HEK293 (cell line): ENCODE measurements at regions not wholly inside any gene's neighbourhood (a gene's known extent, or its start where the extent isn't known, plus 50 kb on each side); places are given as distances from the start of the nearest gene placed in this dataset.

Source experiments
- CTCF ChIA-PET: fragments of 350-600 bp; formaldehyde crosslinking; extraction: SDS; loops from one replicate; lab custom pipeline; 2021; ENCODE audit warnings: antibody characterized with exemption; lab: Yijun Ruan, JAX
- POLR2A ChIA-PET: fragments of 300-600 bp; formaldehyde crosslinking; extraction: SDS; loops from one replicate; lab custom pipeline; 2020; ENCODE audit warnings: antibody characterized with exemption, inconsistent platforms; lab: Yijun Ruan, JAX
- H3K27ac ChIP-seq: fragments of 200-500 bp; sonication (Bioruptor generic); 2 replicates; pipeline ENCODE4 v1.5.1; 2014; ENCODE audit warnings: low read depth, low read length, control low read depth, inconsistent platforms; ENCODE audit errors: extremely low read depth
- H3K36me3 ChIP-seq, 2 experiments: fragments of 200-500 bp in 1 of 2; sonication (Bioruptor generic) in 1 of 2; 1 replicate in 1 of 2; 2 replicates in 1 of 2; pipeline ENCODE4 v1.5.1; 2014 to 2017; ENCODE audit warnings: inconsistent platforms in 2 of 2, low read length in 2 of 2; ENCODE audit not compliant: control insufficient read depth in 2 of 2, insufficient read depth in 1 of 2
- H3K4me1 ChIP-seq: fragments of 200-500 bp; sonication (Bioruptor generic); 2 replicates; pipeline ENCODE4 v1.5.1; 2014; ENCODE audit warnings: mild to moderate bottlenecking, low read length, inconsistent platforms; ENCODE audit not compliant: control insufficient read depth, insufficient read depth
- H3K4me3 ChIP-seq: 2 replicates; pipeline ENCODE4 v1.5.1; 2011; ENCODE audit warnings: low read depth, mild to moderate bottlenecking, control low read depth, low read length, moderate library complexity
- H3K9me3 ChIP-seq: fragments of 200-500 bp; sonication (Bioruptor generic); 2 replicates; pipeline ENCODE4 v1.5.1; 2014; ENCODE audit warnings: low read depth, low read length, inconsistent platforms; ENCODE audit not compliant: control insufficient read depth, insufficient read depth
- BCL6B ChIP-seq: fragments of 450-650 bp; formaldehyde crosslinking; IDR thresholded peaks from 2 replicates; pipeline ENCODE4 v1.5.1; 2017; ENCODE audit warnings: missing biosample characterization, missing genetic modification characterization
- KLF17 ChIP-seq: fragments of 450-650 bp; formaldehyde crosslinking; IDR thresholded peaks from 2 replicates; pipeline ENCODE4 v1.5.1; 2016; ENCODE audit warnings: missing biosample characterization, missing genetic modification characterization
- ZBTB11 ChIP-seq: fragments of 450-650 bp; formaldehyde crosslinking; conservative IDR thresholded peaks from 2 replicates; pipeline ENCODE4 v1.5.1; 2016; ENCODE audit warnings: low read depth, missing biosample characterization, missing genetic modification characterization
- ZFHX2 ChIP-seq: fragments of 450-650 bp; formaldehyde crosslinking; conservative IDR thresholded peaks from 2 replicates; pipeline ENCODE4 v1.5.1; 2016; ENCODE audit warnings: missing biosample characterization, missing genetic modification characterization
- ZNF175 ChIP-seq: fragments of 450-650 bp; formaldehyde crosslinking; IDR thresholded peaks from 2 replicates; pipeline ENCODE4 v1.5.1; 2016; ENCODE audit warnings: missing biosample characterization, missing genetic modification characterization
- ZNF274 ChIP-seq, 2 experiments: fragments of 200-500 bp in 1 of 2; fragments of 450-650 bp in 1 of 2; sonication (Bioruptor generic) in 1 of 2; formaldehyde crosslinking in 1 of 2; IDR thresholded peaks; 2 replicates each; pipeline versions ENCODE4 v1.5.1 to v1.6.1; 2014 to 2016; ENCODE audit warnings: borderline replicate concordance in 1 of 2, inconsistent platforms in 1 of 2, low read length in 1 of 2, missing biosample characterization in 1 of 2, missing genetic modification characterization in 1 of 2
- ZNF280D ChIP-seq: fragments of 450-650 bp; formaldehyde crosslinking; IDR thresholded peaks from 2 replicates; pipeline ENCODE4 v1.5.1; 2016; ENCODE audit warnings: missing biosample characterization, missing genetic modification characterization
- ZNF354C ChIP-seq: fragments of 450-650 bp; formaldehyde crosslinking; IDR thresholded peaks from 2 replicates; pipeline ENCODE4 v1.5.1; 2016; ENCODE audit warnings: missing biosample characterization, missing genetic modification characterization, low read depth, borderline replicate concordance
- ZNF510 ChIP-seq: fragments of 450-650 bp; formaldehyde crosslinking; IDR thresholded peaks from 2 replicates; pipeline ENCODE4 v1.5.1; 2018; ENCODE audit warnings: mild to moderate bottlenecking, missing genetic modification characterization, missing biosample characterization; ENCODE audit not compliant: insufficient replicate concordance
- ZNF549 ChIP-seq: fragments of 450-650 bp; IDR thresholded peaks from 2 replicates; pipeline ENCODE4 v1.5.1; 2018; ENCODE audit warnings: missing biosample characterization, missing genetic modification characterization, mild to moderate bottlenecking, inconsistent platforms, moderate library complexity
- ZNF560 ChIP-seq: fragments of 450-650 bp; formaldehyde crosslinking; IDR thresholded peaks from 2 replicates; pipeline ENCODE4 v1.5.1; 2017; ENCODE audit warnings: missing biosample characterization, missing genetic modification characterization, borderline replicate concordance
- ZNF561 ChIP-seq: fragments of 450-650 bp; IDR thresholded peaks from 2 replicates; pipeline ENCODE4 v1.5.1; 2018; ENCODE audit warnings: missing biosample characterization, missing genetic modification characterization, borderline replicate concordance
- ZNF624 ChIP-seq: fragments of 450-650 bp; formaldehyde crosslinking; IDR thresholded peaks from 2 replicates; pipeline ENCODE4 v1.5.1; 2017; ENCODE audit warnings: missing biosample characterization, missing genetic modification characterization
- ZNF654 ChIP-seq: fragments of 450-650 bp; formaldehyde crosslinking; IDR thresholded peaks from 2 replicates; pipeline ENCODE4 v1.5.1; 2016; ENCODE audit warnings: low read depth, missing biosample characterization, missing genetic modification characterization
- ZNF660 ChIP-seq: fragments of 450-650 bp; IDR thresholded peaks from 2 replicates; pipeline ENCODE4 v1.5.1; 2018; ENCODE audit warnings: missing biosample characterization, mild to moderate bottlenecking, missing genetic modification characterization
- ZNF704 ChIP-seq: fragments of 450-650 bp; formaldehyde crosslinking; IDR thresholded peaks from 2 replicates; pipeline ENCODE4 v1.5.1; 2016; ENCODE audit warnings: missing biosample characterization, missing genetic modification characterization
- ZNF747 ChIP-seq: fragments of 450-650 bp; formaldehyde crosslinking; IDR thresholded peaks from 2 replicates; pipeline ENCODE4 v1.5.1; 2016; ENCODE audit warnings: missing biosample characterization, missing genetic modification characterization
- ZSCAN16 ChIP-seq: fragments of 450-650 bp; formaldehyde crosslinking; IDR thresholded peaks from 2 replicates; pipeline ENCODE4 v1.5.1; 2016; ENCODE audit warnings: missing biosample characterization, missing genetic modification characterization
- ZSCAN4 ChIP-seq: fragments of 450-650 bp; formaldehyde crosslinking; IDR thresholded peaks from 2 replicates; pipeline ENCODE4 v1.5.1; 2017; ENCODE audit warnings: missing biosample characterization, missing genetic modification characterization

- no peak overlapping the region for H3K27ac ChIP-seq
- no peaks in the 10 kb centered on the region for H3K9me3 ChIP-seq
- TF ChIP-seq ZNF354C (tag by site-specific recombination) = no peak
- no peak for TF ChIP-seq ZNF280D (tag by site-specific recombination)
- no peak for TF ChIP-seq ZNF175
- no peak for TF ChIP-seq ZNF510 (tag by site-specific recombination)
- TF ChIP-seq ZNF624 (tag by site-specific recombination) = no peak
- TF ChIP-seq ZNF660 (tag by site-specific recombination) = no peak
- TF ChIP-seq ZNF549 (tag by site-specific recombination) = no peak
- TF ChIP-seq BCL6B (tag by site-specific recombination) = no peak
- no peak for TF ChIP-seq ZNF747 (tag by site-specific recombination)
- TF ChIP-seq ZBTB11 (tag by site-specific recombination) = no peak
- no peak for TF ChIP-seq ZNF560 (tag by site-specific recombination)
- TF ChIP-seq ZNF561 = no peak
- TF ChIP-seq ZSCAN4 (tag by site-specific recombination) = no peak
- no peak for TF ChIP-seq ZNF654
- TF ChIP-seq ZNF274 (IDR thresholded peaks at IDR 0.05; ENCODE audit: low read length) = no peak
- TF ChIP-seq ZNF274 (tag by site-specific recombination; IDR thresholded peaks at IDR 0.05; ENCODE audit: borderline replicate concordance) = no peak
- no peak for TF ChIP-seq ZNF704 (tag by site-specific recombination)
- TF ChIP-seq ZFHX2 (tag by site-specific recombination) = no peak
- TF ChIP-seq KLF17 (tag by site-specific recombination) = no peak
- no peak for TF ChIP-seq ZSCAN16 (tag by site-specific recombination)
- ChIA-PET POLR2A (no interaction called here), CTCF (no interaction called here)
- H3K4me3 ChIP-seq = no peak overlapping the region
- H3K4me1 ChIP-seq = no peaks in the 10 kb centered on the region
- no peaks in the 10 kb centered on the region for H3K36me3 ChIP-seq
Observed at GRCh38 chr3:168647582-168647981, 551.9 kb upstream of the GOLIM4 start.
